HG03439 (cell line): ENCODE measurements at regions not wholly inside any gene's neighbourhood (a gene's known extent, or its start where the extent isn't known, plus 50 kb on each side); places are given as distances from the start of the nearest gene placed in this dataset.

Experiments used
- ATAC-seq: cut with Tn5 transposase; IDR thresholded peaks from one replicate; pipeline ENCODE4 v1.9.1; 2021; ENCODE audit warnings: mild to moderate bottlenecking, moderate library complexity; ENCODE audit not compliant: unreplicated experiment

DNA sequence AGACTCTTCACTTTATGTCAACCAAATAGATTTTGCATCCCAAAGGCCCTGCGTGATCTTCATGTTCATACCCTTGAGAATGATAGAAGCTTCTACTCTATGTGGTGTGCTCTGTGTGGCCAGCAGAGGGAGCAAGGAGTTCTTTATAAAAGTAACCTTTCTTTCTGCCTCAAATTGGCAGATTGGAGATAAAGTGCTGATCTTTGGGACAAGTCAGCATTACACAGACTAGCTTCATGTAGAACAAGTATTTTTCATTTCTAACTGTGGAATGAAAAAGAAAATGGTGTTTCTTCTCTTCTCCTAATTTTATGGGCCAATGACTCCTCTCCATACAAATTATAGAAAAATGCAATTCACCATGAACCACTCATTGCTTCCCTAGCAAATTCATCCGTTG is 1214.1 kb downstream of the SORCS1 start:
- ATAC-seq = peak; percentile 56

DNA sequence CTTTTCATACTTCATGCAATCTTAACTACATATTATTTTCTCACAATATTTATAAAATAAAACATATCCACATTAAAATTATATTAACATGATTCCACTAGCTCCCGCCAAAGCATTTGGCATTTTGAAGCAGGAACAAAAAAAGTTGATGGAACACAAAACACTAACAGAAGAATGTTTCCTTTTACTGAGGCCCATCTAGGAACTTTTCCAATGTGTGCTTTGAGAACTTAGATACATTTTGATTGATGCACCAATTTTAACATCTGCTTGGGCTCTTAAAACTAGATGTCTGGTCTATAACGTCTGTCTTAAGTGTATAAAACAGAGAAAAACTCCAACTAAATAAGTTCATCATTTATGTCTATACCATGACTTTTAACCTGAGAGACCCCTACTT is 1214.8 kb downstream of the SORCS1 start:
- ATAC-seq = no peak

DNA sequence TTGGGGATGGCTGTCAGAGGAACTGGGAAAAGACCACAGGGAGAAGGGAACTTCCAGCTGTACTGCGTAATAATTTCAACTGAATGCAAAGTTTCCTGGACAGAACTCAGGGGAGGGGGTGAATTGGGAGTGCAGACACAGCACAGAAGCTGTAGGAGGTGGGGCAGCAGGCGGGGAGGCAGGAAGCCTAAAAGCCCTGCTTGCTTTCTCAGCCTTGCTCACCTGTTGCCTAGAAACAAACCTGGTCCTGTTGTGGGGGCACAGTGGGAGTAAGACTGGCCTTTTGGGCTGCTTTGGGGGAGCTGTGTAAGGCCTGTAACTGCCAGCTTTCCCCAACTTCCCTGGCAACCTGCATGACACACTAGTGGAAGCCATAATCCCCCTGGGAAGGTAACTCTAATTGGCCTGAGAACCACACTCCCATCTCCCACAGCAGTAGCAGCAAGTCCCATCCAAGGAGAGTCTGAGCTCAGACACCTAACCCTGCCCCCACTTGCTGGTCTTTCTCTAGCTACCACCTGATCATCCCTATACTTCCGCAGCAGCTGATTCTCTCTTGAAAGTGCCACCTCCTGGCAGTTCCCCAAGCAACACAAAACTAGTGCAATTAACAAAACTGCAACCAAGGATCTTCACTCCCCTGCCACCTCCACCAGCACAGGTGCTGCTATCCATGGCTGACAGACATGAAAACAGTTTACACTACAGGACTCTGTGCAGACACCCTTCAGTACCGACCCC is 1239.3 kb downstream of the SORCS1 start:
- ATAC-seq = no peak

DNA sequence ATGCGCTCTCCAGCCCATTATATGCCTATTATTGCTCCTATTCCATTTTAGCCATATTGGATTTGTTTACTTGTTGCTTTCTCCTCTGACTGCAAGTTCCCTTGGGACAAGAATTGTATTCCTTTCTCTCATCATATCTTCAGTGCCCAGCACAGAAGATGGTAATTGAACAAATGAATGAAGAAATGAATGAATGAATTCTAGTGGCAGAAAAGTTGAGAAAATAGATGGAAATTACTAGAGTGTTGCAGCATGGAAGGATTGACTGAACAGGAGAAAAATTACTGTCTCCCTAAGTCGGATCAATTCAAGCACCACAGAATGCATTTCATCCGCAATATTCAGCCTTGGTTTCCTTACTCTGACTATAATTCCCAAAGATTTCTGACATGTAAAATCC is 1243.2 kb downstream of the SORCS1 start:
- no peak for ATAC-seq

DNA sequence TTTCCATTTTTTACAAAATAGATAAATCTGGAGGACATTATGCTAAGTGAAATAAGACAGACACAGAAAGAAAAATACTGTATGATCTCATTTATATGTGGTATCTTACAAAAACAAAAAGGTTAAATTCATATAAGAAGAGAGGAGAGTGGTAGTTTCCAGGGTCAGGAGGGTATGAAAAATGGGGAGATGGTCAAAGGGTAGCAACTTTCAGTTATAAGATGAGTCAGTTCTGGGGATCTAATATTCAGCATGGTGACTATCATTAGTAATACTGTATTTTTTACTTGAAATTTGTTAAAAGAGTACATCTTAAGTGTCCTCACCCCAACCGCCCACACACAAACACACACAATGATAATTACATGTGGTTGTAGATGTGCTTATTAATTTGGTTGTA is 1250.1 kb downstream of the SORCS1 start:
- ATAC-seq = no peak

DNA sequence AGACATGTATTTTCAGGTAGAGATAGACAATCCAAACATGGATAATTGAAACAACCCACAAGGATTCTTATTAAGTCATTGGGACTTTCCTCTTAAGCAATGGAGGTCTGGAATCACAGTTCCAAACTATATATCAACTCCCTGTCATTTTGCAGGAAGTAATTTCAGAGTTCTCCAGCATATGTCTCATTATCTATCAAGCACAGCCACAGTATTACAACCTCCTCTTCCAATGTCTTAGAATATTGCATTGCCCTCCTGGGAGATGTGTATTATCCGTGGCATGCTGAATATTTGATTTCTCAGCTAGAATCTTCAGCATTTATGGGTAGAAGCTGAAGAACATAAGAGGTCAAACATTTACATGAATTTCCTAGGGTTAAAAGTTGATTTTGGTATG is 1255.8 kb downstream of the SORCS1 start:
- no peak for ATAC-seq

DNA sequence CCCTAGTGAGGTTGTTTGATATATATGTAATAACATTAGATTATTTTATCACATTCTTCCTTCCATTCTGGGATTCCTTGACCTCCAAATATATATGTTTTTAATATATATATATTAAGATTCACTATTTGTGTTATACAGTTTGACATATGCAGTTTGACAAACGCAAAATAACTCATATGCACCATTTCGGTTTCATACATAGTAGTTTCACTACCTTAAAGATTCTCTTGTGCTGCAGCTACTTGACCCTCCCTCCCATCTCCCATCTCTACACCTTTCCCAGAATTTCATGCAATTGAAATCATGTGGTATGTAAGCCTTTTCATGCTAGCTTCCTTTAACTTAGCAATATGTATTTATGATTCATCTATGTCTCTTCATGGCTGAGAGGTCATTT is 1244.4 kb downstream of the SORCS3 start:
- ATAC-seq = no peak

DNA sequence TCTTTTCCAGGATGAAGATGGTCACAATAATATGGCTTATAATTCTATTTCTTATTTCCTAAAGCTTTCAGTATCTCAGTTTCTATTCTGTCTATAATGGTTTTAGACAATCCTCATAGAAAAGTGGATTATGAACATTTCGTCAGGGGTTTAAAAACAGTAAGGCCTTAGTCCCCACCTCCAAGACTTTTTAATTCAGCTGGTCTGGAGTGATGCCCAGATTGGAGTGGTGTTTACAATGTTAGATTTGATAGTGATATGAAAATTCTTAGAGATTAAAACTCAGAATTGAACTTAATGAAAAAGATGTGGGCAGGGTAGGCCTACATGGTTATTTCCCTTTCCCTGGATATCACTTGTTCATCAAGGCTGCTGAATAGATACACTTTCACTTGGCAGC is 1238.3 kb downstream of the SORCS3 start:
- no peak for ATAC-seq

DNA sequence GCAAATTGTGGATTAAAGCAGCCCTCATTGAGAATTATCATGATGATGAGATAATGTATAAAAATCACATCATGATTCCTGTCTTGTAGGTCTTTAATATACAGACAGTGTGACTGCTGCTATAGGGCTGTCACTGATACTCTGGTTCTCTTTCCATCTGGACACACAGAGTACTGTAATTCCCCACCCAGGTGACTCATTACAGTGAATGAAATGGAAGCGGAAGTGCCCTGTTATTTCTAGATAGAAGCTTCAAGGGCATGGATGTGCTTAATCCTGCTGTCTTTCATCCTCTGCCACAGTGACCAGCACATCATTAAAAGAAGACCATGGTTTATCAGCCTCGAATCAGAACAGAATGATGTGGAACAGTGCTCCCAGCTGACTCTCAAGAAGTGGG is 1234.0 kb downstream of the SORCS3 start:
- no peak for ATAC-seq

DNA sequence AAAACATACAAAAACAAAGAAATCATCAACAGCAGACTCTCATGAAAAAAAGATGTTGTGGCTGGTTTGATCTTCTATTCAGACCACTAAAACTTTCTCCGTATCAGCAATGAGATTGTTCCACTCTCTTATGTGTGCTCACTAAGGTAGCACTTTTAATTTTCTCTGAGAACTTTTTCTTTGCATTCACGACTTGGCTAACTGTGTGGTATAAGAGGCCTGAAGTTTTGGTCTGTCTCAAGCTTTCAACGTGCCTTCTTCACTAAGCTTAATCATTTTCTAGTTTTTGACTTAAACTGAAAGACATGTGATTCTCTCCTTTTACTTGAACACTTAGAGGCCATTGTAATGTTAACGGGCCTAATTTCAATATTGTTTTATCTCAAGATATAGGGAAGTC is 1231.6 kb downstream of the SORCS3 start:
- ATAC-seq = no peak

DNA sequence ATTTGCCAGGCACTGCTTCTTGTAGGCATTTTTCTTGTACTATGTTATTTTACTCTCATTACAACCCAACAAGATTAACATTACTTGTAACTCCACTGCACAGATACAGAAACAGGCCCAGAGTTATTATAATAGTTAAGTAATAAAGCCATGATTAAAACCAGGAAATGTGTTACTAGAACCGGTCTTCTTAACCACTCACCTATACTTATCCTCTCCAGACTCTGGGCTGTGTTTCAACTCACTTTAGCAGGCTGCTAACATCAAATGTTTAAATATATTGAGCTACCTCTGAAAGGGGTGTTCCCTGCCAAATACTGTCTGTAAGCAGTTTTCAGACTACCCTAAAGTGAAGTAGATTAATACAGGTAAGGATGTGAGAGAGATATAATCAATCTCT is 1227.8 kb downstream of the SORCS3 start:
- ATAC-seq = no peak

DNA sequence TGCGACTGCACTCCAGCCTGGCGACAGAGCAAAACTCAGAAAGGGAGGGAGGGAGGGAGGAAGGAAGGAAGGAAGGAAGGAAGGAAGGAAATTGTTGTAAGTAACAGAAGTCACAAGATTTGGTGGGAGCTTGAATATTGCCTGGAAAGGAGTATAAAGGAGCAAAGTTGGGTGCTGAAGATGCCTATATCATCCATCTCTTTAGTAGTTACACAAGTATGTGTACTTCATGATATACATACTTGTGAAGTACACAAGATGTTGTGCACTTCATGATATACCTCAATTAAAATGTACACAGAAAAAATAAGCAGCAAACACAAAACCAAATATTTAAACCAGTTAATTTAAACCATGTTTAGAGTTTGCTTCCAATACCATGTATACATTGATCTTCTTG is 1223.8 kb downstream of the SORCS3 start:
- ATAC-seq = no peak

DNA sequence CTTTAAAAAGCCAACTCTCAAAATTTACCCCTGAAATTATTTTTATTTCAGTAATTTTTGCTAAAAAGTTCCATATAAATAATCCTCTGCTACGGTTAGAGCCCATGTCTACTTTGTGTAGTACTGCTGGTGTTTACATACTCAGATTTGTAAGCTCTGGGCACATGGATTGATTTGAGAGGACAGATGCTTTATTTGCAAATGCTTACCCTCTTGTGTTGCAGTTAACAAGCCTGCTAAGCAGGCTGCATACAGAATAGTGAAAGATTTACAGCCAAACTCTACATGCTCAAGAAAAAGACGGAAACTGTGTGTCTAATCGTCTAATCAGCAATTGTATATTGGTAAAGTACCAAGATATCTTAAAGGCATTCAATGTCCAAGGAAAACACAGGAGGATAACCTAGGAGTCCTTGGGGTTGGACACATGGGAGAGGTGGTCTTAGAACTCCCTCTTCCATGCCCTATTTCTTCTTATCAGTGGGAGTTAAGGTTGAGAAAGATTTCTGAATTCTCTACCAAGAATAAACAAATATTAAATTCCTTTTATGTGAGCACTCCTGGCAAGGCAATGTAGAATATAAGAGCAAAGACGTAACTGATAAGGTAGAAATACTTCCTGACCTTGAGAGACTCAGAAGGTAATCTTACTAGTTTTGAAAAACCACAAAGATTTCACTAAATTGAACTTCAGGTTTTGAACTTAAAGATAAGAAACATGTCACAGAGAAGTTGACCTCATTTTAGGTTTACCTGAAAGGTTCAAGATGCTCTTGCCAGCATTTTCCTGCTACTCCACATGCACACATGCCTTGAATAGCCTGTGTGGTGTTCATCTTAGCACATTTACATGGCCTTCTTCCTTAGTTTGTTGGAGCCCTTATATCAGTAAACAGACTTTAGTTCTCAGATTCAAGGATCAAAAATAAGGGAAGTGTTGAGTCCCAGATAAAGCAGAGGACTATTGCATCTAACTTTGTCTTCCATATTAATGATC is 1216.5 kb downstream of the SORCS3 start:
- ATAC-seq = no peak

DNA sequence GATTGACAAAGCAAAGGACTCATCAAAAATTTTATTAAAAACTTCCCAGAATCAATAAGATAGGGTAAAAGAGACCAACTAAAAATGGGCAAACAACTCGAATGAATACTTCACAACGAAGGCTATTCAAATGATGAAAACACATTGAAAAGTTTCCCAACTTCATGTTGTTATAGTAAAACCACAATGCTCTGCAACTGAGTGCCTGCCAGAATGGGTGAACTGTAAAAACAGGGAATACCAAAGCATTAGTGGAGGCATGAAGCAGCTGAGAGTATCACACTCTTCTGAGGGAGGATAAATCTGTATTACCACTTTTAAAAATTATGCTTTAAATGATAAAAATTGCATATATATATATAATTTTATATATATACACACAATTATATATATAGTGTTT is 1214.7 kb downstream of the SORCS3 start:
- ATAC-seq = no peak

DNA sequence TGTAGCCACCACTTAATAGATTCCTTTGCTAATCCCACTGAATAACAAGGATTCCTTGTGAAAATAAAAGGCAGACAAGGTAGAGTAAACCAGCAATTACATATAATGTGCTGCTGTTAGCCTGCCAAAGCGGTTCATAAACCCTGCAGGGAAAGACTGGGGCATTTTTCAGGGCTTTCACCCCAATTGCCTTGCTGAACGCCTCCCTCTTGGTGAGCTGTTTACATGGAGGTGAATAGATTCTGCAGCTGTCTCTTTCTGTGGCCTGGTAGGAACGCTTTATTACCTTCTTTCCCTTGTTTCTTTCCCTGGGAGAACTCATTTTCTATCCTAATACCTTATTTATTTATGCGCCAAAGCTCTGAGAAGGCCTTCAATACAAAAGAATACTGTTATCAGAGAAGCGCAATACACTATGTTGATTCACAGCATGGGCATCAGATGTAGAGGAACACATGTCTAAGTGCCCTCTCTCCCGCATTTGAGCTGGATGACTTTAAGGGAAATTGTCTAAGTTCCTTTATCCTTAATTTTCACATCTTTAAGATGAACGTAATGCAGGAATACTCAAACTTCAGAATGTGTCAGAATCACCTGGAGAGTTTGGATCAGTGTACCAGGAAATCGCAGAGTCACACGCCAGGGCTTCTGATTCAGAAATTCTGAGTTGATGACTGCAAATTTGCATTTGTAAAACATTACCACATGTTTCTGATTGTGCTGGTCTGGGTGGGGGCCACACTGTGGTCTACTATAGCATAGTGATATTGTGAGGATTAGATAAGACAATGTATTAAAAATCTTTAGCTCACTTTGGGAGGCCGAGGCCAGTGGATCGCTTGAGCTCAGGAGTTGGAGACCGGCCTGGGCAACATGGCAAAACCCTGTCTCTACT is 1203.8 kb downstream of the SORCS3 start:
- no peak for ATAC-seq

DNA sequence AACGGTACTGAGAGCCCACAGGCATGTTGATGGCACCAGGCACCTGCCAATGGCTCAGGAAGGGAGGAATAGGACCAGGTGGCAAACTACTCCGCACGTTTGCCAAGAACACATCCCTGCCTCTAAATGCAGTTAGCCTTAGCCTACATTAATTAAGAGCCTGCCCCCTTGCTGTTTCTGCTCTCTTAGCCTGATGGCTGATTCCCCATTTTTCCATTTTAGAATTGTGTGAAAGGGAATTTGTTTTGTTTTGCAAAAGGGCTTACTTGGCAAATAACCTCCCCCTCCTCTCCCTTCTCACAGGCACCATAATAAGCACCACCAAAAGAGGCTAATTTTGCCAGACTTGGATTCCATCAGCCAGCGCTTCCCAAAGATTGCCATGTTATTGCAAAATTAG is 1203.2 kb downstream of the SORCS3 start:
- no peak for ATAC-seq

DNA sequence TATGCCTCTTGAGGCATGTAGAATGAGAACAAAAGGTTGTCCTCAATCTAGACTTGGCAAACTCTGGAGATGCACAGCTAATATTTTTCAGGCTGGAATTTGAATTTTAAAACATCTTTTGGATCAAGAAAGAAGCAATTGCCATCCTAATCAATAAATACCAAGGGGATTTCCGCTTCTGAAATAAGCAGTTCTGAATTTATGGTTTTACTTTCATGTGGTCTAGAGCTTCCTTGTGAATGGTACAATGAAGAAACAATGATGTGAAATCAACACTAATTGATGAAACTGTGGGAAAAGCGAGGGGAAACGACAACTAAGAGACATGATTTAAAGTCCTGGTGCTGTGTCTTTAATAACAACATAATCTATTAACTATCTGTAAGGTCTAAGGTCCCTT is 1202.7 kb downstream of the SORCS3 start:
- ATAC-seq = no peak

DNA sequence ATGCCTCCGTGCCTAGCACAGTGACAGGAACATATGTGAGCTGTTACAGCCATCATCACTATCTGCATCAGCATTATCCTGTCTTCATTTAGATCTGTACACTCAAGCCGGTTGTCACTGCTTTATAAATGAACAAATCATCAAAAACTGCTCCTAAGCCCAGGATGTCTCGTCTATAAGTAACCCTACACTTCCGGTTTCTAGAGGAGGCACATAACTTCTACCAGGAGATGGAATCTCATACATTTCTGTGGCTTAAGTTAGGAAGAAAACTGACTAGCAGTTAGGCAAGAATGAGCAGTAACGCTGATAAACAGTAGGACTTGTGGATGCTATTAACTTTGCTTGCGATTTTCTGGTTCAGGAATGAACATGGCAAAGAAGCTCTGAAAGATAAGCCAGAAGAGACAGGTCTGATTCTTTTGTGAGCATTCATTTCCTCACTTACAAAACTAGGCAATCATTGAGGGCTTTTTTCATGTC is 1199.2 kb downstream of the SORCS3 start:
- ATAC-seq = no peak

DNA sequence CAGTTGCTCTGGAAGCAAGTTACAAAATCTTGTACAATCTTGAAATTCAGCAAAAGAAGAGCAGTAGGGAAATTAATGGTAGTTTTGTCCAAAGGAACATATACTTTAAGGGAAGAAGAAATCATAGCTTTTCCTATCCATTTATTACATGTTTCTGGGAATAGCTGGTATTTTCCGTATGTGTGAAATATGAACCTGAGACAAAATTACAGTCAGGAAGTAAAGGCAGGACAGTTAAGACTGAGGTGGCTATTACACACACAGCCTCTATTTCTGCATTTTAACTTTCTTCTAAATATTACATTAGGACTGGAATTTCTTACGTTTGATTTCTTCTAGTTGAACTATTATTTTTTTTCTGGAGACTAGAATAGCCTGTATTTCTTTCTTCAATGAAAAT is 1197.3 kb downstream of the SORCS3 start:
- no peak for ATAC-seq

DNA sequence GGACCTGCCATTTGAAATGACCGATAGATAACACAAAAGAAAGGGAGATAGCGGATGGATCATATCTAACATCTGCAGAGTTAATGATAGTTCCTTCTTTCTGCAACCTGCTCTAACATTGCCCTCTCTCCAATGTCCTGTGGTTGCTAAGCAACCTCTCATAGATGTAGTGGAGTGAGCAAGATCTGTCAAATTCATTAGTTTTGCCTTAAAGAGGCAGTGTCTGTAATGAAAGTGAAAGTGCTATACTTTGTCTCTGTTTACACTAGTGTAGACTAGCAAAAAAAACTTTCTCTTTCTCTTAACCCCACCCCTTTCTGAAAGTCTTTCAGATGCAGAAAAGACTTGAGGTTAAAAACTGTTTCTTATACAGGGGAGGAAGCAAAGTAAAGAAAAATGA is 1196.9 kb downstream of the SORCS3 start:
- ATAC-seq = peak; percentile 92
